ENCODE measurements at regions not wholly inside any gene's neighbourhood (a gene's known extent, or its start where the extent isn't known, plus 50 kb on each side); places are given as distances from the start of the nearest gene placed in this dataset.

- FAIRE-seq = no peak
- H3K36me3 ChIP-seq (ENCODE audit: control insufficient read depth, insufficient read depth, low read length) = no peaks in the 10 kb centered on the region
- no peak overlapping the region for H3K4me3 ChIP-seq (ENCODE audit: low read depth, low read length)
- TF ChIP-seq CTCF (IDR thresholded peaks at IDR 0.05; ENCODE audit: insufficient read depth, low read length, severe bottlenecking) = no peak
- H3K27me3 ChIP-seq (ENCODE audit: control insufficient read depth, insufficient read depth, low read length) = no peaks in the 10 kb centered on the region
- DNase-seq (ENCODE audit: low read depth) = no peak
Measured at GRCh38 chr3:151567477-151567876, 106.6 kb upstream of the IGSF10 start.

GRCh38 chr3:151564261-151564660 lies 103.4 kb upstream of the IGSF10 start:
- Histone ChIP-seq H3K36me3 (ENCODE audit: control insufficient read depth, insufficient read depth, low read length) (no peaks in the 10 kb centered on the region), H3K27me3 (ENCODE audit: control insufficient read depth, insufficient read depth, low read length) (no peaks in the 10 kb centered on the region), H3K4me3 (ENCODE audit: low read depth, low read length) (no peak overlapping the region)
- FAIRE-seq = no peak
- no peak for DNase-seq (ENCODE audit: low read depth)
- no peak for TF ChIP-seq CTCF (IDR thresholded peaks at IDR 0.05; ENCODE audit: insufficient read depth, low read length, severe bottlenecking)

GRCh38 chr3:151563305-151563704 lies 102.4 kb upstream of the IGSF10 start:
- Histone ChIP-seq H3K4me3 (ENCODE audit: low read depth, low read length) (no peak overlapping the region), H3K27me3 (ENCODE audit: control insufficient read depth, insufficient read depth, low read length) (no peaks in the 10 kb centered on the region), H3K36me3 (ENCODE audit: control insufficient read depth, insufficient read depth, low read length) (no peaks in the 10 kb centered on the region)
- no peak for DNase-seq (ENCODE audit: low read depth)
- FAIRE-seq = no peak
- TF ChIP-seq CTCF (IDR thresholded peaks at IDR 0.05; ENCODE audit: insufficient read depth, low read length, severe bottlenecking) = no peak

- no peaks in the 10 kb centered on the region for H3K36me3 ChIP-seq (ENCODE audit: control insufficient read depth, insufficient read depth, low read length)
- FAIRE-seq (no peak), DNase-seq (ENCODE audit: low read depth) (no peak)
- no peaks in the 10 kb centered on the region for H3K27me3 ChIP-seq (ENCODE audit: control insufficient read depth, insufficient read depth, low read length)
- H3K4me3 ChIP-seq (ENCODE audit: low read depth, low read length) = no peak overlapping the region
- no peak for TF ChIP-seq CTCF (IDR thresholded peaks at IDR 0.05; ENCODE audit: insufficient read depth, low read length, severe bottlenecking)
Measured at GRCh38 chr3:151562891-151563290, 102.0 kb upstream of the IGSF10 start.

DNA sequence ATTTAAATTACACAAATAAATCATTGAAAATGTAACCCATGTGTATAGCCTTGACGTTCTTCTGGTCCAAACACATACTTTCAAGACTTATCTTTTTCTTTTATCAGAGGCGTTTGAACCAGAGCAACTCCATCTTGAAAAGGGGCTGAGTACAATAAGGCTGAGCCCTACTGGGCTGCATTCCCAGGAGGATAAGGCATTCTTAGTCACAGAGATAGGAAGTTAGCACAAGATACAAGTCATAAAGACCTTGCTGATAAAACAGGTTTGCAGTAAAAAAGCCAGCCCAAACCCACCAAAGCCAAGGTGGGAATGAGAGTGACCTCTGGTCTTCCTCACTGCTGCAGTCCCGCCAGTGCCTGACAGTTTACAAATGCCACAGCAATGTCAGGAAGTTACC lies 101.0 kb upstream of the IGSF10 start:
- no peak for TF ChIP-seq CTCF (IDR thresholded peaks at IDR 0.05; ENCODE audit: insufficient read depth, low read length, severe bottlenecking)
- no peak for FAIRE-seq
- no peaks in the 10 kb centered on the region for H3K27me3 ChIP-seq (ENCODE audit: control insufficient read depth, insufficient read depth, low read length)

GRCh38 chr3:151560738-151561137 lies 99.9 kb upstream of the IGSF10 start:
- TF ChIP-seq CTCF (IDR thresholded peaks at IDR 0.05; ENCODE audit: insufficient read depth, low read length, severe bottlenecking) = no peak
- no peak for DNase-seq (ENCODE audit: low read depth)
- H3K4me3 ChIP-seq (ENCODE audit: low read depth, low read length) = no peak overlapping the region
- FAIRE-seq = no peak
- no peaks in the 10 kb centered on the region for H3K27me3 ChIP-seq (ENCODE audit: control insufficient read depth, insufficient read depth, low read length)
- H3K36me3 ChIP-seq (ENCODE audit: control insufficient read depth, insufficient read depth, low read length) = no peaks in the 10 kb centered on the region

More for the DNA sequence above, 101.0 kb upstream of the IGSF10 start:
- DNase-seq (ENCODE audit: low read depth) = no peak
- H3K36me3 ChIP-seq (ENCODE audit: control insufficient read depth, insufficient read depth, low read length) = no peaks in the 10 kb centered on the region
- H3K4me3 ChIP-seq (ENCODE audit: low read depth, low read length) = no peak overlapping the region
